ENCODE measurements at regions not wholly inside any gene's neighbourhood (a gene's known extent, or its start where the extent isn't known, plus 50 kb on each side); places are given as distances from the start of the nearest gene placed in this dataset.

GRCh38 chr7:18320971-18321567 is 174.5 kb upstream of the HDAC9 start:
- TF ChIP-seq RAD21 (IDR thresholded peaks at IDR 0.05; ENCODE audit: low read depth): peak; percentile 54
- TF ChIP-seq FOXM1 (IDR thresholded peaks at IDR 0.05; ENCODE audit: borderline replicate concordance, low read depth): no peak
- no peak for TF ChIP-seq MAX (IDR thresholded peaks at IDR 0.05)

GRCh38 chr7:18330548-18330947 is 165.0 kb upstream of the HDAC9 start:
- no peak for TF ChIP-seq RAD21 (IDR thresholded peaks at IDR 0.05; ENCODE audit: low read depth)
- no peak for TF ChIP-seq EP300 (IDR thresholded peaks at IDR 0.05; ENCODE audit: borderline replicate concordance)
- no peak for TF ChIP-seq TCF12 (IDR thresholded peaks at IDR 0.05; ENCODE audit: low read depth)
- TF ChIP-seq CREB1 (IDR thresholded peaks at IDR 0.05; ENCODE audit: low read depth): no peak
- no peak for TF ChIP-seq REST (IDR thresholded peaks at IDR 0.05; ENCODE audit: low read depth)
- TF ChIP-seq EGR1 (IDR thresholded peaks at IDR 0.05): no peak
- no peak for TF ChIP-seq FOXM1 (IDR thresholded peaks at IDR 0.05; ENCODE audit: borderline replicate concordance, low read depth)
- no peak for TF ChIP-seq MAX (IDR thresholded peaks at IDR 0.05)
- no peak for TF ChIP-seq TAF1 (IDR thresholded peaks at IDR 0.05; ENCODE audit: low read depth)
- no peak for TF ChIP-seq YY1 (IDR thresholded peaks at IDR 0.05; ENCODE audit: low read depth)
- no peak for TF ChIP-seq NFIC (IDR thresholded peaks at IDR 0.05)
- TF ChIP-seq USF1 (IDR thresholded peaks at IDR 0.05): no peak
- no peak for TF ChIP-seq ZBTB7A (IDR thresholded peaks at IDR 0.05; ENCODE audit: low read depth)

GRCh38 chr7:18336626-18337025 is 158.9 kb upstream of the HDAC9 start:
- TF ChIP-seq TEAD4 (IDR thresholded peaks at IDR 0.05) (no peak), MAX (IDR thresholded peaks at IDR 0.05) (no peak), NFIC (IDR thresholded peaks at IDR 0.05) (no peak), REST (IDR thresholded peaks at IDR 0.05; ENCODE audit: low read depth) (no peak), ZBTB7A (IDR thresholded peaks at IDR 0.05; ENCODE audit: low read depth) (no peak), CREB1 (IDR thresholded peaks at IDR 0.05; ENCODE audit: low read depth) (no peak), USF1 (IDR thresholded peaks at IDR 0.05) (no peak), EGR1 (IDR thresholded peaks at IDR 0.05) (no peak), FOXM1 (IDR thresholded peaks at IDR 0.05; ENCODE audit: borderline replicate concordance, low read depth) (no peak), CEBPB (IDR thresholded peaks at IDR 0.05) (no peak), YY1 (IDR thresholded peaks at IDR 0.05; ENCODE audit: low read depth) (no peak), EP300 (IDR thresholded peaks at IDR 0.05; ENCODE audit: borderline replicate concordance) (no peak), TAF1 (IDR thresholded peaks at IDR 0.05; ENCODE audit: low read depth) (no peak)

GRCh38 chr7:18337048-18337809 is 158.3 kb upstream of the HDAC9 start:
- TF ChIP-seq ZBTB7A (IDR thresholded peaks at IDR 0.05; ENCODE audit: low read depth) (no peak), MAX (IDR thresholded peaks at IDR 0.05) (no peak), EGR1 (IDR thresholded peaks at IDR 0.05) (no peak), CEBPB (IDR thresholded peaks at IDR 0.05) (no peak), EP300 (IDR thresholded peaks at IDR 0.05; ENCODE audit: borderline replicate concordance) (no peak), FOXM1 (IDR thresholded peaks at IDR 0.05; ENCODE audit: borderline replicate concordance, low read depth) (no peak), TCF12 (IDR thresholded peaks at IDR 0.05; ENCODE audit: low read depth) (no peak), TAF1 (IDR thresholded peaks at IDR 0.05; ENCODE audit: low read depth) (no peak), TEAD4 (IDR thresholded peaks at IDR 0.05) (no peak), YY1 (IDR thresholded peaks at IDR 0.05; ENCODE audit: low read depth) (no peak)

GRCh38 chr7:18338910-18339523 is 156.5 kb upstream of the HDAC9 start:
- TF ChIP-seq ZBTB7A (IDR thresholded peaks at IDR 0.05; ENCODE audit: low read depth) (no peak), NFIC (IDR thresholded peaks at IDR 0.05) (no peak), TEAD4 (IDR thresholded peaks at IDR 0.05) (no peak)

All from Ishikawa (cell line).